ENCODE measurements at regions not wholly inside any gene's neighbourhood (a gene's known extent, or its start where the extent isn't known, plus 50 kb on each side); places are given as distances from the start of the nearest gene placed in this dataset.

DNA sequence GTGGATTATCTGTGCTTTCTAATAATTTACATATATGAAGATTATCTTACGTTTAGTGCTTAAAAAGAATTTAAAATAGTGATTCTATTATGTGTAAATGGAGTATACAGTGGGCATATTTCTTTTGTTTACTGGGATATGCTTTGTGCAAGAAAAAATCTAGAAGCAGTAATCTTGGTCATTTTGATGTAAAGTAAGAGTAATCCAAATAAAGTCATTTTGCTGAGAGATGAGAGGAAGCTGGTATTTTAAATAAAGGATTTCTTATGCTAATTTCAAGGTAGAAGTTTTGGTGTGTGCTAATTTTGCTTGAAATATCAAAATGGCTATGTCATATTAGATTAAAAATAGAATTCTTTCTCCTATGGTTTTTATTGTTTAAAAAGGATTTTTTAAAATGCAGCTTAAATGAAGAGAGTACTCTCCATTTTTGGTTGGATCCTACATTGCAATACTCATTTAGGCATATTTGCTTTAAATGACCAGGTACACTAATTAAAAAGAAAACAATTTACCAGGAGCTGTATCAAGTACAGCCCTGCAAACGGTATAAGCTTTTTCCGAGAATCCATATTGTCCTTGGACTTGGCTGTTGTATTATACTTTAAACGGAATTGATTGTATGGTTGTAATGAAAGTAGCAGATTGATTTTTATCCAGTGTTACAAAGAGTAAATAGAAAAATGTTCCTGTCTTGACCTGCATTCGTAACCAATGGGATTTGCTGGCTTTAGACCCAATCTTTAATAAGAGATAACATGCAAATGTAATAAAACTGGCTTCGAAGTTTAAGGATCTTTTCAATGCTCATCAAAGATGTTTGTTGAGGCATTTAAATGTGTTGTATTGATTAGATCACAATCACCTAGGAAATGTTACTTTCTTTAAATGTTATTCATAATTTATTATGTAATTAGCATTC lies 574.7 kb downstream of the USP25 start:
- DNase-seq (ENCODE audit: low read depth in 2 of 2) = no peak

DNA sequence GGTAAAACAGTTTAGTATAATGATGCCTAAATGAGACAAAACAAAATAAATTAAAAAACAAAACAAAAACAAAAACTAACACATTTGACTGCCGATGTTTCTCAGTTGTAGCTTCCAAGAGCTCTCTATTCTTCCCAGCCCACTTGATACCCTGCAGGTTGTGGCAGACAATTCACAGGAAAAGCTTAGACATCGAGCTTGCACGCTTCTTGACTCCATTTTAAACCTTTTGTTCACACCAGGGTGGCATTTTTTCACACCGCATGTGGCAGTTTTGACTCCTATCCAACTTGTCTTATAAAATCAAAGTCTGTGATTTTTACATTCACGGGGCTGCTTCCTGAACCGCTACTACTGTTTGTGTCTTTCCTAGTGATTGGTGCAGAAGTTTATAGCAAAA lies 575.9 kb downstream of the USP25 start:
- no peak for DNase-seq (ENCODE audit: low read depth in 2 of 2)

DNA sequence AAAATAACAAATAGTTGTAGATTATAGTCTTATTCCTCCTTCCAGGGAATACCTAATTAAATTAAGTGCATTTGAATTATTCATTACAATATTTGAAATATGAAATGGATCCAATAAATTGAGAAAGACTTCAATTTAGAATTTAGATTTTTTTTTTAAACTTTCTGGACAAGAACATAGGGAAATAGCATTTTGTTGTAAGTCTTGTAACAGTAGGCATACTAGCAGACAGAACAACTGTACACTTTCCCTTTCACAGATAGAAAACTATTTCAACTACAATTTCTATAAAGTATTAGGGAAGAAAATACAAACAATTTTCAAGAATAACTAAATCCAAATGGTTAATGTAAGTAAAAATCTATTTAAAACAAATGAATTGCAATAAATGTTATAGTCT lies 577.5 kb downstream of the USP25 start:
- no peak for DNase-seq (ENCODE audit: low read depth in 2 of 2)

DNA sequence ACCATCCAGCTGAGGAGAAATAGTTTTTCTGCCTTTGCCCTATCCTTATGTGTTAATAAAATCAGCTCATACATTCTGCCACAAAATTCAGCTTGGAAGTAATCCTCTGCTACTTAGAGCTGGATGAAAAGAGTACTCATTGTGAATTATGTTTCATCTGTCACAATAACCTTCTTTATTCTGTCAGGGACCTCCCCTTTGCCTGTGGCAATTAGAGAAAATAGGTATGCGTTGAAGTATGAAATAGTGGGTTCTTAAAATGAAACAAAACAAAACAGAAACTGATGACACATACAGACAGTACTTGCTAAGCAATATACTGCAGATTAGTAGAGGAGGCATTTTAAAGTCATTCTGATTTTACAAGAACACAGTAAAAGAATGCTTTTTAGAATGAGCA lies 578.5 kb downstream of the USP25 start:
- DNase-seq (ENCODE audit: low read depth in 2 of 2) = no peak

DNA sequence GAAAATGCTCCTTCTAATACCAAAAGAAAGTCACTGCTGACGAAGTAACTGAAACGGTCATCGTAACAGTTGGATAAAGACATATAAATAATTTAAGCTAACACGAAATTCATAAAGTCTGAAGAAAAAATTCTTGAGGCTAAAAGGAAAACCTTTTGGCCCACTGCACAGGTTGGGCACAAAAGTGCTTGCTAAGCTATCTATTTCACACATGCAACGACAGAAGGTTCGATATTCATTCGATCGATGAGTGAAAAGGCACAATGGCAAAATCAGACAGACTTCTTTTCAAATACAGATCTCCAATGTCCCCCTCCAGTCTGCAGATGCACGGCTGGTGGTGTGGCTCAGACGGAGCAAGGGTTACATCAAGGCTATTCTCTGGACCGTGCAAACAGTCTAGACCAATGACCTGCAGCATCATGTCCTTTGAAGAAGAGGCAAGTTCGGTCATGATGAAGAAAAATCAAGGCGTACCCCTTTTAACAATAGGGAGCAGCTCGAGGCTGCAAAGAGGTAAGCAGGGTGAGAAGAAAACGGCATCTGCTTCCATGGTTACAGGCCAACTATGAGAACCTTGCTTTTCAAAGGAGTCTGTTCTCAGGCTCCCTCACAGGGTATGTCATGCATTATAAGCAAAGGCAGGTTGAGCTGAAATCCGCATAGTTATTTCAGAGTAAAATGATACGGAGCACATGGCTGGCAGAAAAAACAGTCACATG lies 579.6 kb downstream of the USP25 start:
- DNase-seq (ENCODE audit: low read depth in 2 of 2) = no peak

DNA sequence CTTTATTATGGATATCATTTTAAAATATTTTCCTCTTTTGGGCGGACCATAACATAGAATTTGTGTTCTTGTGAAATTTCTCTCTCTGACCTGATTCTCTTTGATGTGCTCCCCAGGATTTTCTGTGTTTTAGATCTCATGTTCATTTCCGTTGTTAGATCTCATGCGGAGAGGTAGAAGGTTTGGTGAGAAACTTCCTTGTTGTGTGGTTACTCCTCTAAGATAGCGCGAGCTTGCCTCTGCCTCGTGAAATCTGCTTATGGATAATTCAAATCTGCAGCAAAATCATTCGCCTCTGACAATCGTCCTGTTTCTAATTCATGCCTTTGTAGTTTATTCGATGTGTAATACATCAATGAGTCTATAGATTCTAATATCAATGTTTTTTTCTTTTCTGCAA lies 580.4 kb downstream of the USP25 start:
- DNase-seq (ENCODE audit: low read depth in 2 of 2) = no peak

DNA sequence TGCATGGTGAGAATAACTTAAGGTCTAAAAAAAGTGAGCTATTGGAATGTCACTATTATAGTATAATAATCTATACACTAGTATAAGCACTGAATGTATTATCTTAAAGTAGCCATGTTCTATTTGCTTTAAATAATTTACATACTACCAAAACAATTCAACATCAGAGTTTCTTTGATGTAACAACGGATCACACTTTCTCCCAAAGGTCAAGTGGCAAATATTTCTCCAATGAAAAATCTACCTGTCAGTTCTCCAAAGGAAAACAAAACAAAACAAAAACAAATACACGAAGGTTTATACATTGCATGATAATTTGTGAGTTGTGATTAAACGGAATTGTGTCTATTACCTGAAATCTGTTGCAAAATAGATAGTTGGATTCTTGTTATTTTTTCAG lies 581.4 kb downstream of the USP25 start:
- no peak for DNase-seq (ENCODE audit: low read depth in 2 of 2)

DNA sequence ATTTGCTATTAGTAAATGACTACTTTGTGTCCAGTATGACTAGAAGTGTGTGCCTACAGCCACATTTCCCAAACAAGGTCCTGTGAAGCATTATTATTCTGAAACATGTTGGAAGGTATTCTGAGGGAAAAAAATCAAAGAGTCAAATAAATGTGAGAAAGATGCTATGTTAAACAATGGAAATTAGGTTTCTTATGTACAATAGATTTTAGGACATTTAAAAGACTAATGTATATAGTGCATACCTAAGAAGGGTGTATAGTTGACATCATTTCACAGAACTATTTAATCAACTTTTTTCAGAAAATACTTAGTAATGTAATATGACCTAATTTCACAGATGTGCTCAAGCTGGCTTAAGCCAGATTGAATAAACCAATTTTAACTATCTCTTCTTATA lies 582.5 kb downstream of the USP25 start:
- no peak for DNase-seq (ENCODE audit: low read depth in 2 of 2)

DNA sequence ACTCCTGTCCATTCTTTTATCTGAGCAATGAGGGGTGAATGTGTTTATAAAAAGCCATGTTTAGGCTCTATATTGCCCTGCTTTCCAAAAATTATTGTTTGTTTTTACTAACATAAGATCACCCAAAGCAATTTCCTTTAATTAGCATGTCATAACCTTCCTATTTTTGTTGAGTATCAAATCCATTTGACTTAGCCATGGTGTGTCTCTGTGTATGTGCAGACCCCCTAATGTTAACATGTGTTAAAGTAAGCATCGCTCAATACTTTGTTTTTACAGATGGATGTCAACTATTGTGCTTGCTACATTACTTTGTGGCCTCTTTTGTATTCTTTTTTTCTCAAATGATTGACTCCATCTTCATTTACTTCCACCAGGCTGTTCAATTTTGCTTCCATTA lies 585.4 kb downstream of the USP25 start:
- no peak for DNase-seq (ENCODE audit: low read depth in 2 of 2)

DNA sequence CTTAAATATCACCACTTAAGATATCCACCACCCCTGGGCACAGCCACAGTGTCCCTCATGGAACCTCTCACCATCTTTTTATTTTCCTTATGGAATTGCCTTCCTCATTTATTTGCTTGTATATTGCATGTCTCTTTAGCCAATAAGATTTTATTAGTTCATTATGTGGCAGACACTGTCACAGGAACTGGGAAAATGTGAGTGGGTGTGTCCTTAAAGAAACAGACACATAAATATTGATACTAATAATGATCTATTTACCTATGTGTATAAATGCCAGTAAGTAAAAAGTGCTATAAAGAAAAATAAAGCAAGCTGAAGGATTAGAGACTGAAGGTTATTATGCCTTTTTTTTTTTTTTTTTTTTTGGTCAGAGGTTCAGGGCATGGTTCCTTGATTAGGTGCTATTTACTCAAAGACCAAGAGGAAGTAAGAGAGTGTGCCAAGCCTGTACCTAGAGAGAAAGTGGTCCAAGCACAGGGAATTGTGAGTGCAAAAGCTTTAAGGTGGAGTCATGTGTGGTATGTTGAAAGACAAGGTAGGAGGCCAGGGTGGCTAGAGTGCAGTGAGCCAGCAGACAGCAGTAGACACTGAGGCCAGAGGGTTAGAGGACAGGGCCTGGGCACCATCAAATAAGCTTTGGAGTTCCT lies 589.0 kb downstream of the USP25 start:
- no peak for DNase-seq (ENCODE audit: low read depth in 2 of 2)

DNA sequence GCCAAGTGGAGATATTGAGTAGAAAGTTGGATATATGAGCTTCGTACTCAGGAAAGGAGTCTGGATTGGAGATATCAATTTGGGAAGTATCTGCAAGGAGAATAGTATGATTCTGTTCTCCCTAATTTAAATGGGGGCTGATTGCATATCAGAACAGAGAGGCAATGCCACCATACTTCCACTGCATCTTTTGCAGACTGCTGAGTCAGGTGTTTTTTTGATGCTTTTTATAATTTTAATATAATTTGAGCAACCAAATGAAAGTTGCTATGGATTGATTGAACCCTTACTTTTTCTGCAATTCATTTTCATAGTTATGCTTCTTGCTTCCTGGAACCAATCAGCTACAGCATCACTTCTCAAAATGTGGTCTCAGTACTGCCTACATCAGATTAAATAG lies 590.3 kb downstream of the USP25 start:
- no peak for DNase-seq (ENCODE audit: low read depth in 2 of 2)

DNA sequence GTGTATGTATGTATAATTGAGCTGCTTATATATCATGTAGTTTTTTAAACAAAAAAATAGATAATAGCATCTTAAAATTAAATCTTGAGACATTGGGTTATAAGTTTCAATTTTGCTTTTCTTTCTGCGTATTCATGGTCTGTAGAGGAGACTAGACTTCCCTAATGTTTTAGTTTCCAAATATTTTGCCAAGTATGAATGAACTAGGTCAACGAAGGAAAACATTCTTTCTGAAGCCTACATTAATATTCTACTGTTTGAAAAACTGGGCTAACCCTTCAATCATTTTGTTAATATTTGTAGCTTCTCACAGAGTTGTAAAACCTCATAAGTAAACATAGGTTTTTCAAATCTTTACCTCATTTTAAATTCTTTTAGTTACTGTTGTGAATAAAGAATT lies 592.7 kb downstream of the USP25 start:
- no peak for DNase-seq (ENCODE audit: low read depth in 2 of 2)

DNA sequence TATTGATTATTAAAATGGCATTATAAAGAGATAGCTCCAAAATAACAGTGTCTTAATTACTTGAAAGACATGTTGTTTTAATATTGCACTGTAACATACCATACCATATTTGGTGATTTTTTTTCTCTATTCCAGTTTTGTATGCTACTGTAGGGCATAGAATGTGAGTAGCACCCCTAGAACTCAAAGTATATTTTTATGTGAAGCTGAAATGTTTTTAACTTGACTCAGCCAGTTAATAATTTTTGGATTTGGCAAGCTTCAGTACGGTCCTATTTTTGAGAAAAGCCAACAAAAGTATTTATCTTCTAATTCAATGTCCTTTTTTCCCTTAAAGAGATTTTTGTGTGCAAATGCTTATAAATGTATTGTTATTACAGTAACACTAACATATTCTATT lies 593.8 kb downstream of the USP25 start:
- no peak for DNase-seq (ENCODE audit: low read depth in 2 of 2)

DNA sequence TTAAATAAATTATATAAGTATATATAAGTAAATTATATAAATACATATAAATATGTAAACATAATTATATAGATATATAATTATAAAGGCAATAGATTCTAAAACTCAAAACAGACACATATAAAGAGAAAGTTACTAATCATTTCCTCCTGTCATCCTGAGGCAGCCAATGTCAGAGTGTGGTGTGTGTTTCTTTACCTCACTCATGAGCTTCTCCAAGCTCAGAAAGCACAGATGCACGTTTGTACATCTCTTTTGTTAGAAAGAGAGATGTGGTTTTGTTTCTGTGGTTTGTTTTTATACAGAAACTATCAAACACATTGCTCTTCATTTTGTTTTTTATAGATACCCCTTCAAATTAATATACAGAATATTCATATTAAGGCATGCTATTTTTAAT lies 594.8 kb downstream of the USP25 start:
- DNase-seq (ENCODE audit: low read depth in 2 of 2) = no peak

DNA sequence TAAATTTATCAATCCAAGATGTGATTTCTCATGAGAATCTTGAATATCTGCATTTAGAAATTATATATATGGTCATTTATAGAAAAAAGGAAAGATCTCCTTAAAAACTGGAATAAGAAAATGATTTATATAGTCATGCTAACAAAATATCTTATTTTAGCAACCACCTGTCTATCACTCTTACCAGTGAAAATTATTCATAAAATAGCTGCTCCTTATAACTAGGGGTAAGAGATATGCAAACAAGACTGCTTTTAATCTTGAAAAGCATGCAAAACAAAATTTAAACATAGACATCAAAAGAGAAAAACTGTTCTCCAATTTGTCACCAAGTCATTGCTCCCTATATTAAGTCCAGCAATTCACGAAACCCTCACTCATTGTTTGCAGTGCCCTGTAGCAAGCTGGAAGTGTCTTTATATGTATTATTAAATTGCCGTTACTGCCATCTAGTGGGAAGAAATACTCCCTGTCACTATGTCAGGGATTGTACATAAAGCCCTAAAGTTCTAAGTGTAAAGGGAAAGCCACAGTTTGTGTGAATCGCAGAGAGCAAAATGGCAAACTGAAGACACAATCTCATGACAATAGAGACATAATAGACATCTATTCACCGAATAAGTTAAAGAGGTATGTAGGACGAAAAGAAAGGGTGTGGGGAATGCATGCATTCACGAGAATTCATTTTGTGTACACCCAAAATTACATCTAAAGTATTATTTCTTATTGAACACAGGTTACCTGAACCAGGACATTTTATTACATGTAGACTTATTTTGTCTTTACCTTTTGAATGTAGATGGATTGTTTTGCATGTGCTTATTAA lies 600.5 kb downstream of the USP25 start:
- no peak for DNase-seq (ENCODE audit: low read depth in 2 of 2)

DNA sequence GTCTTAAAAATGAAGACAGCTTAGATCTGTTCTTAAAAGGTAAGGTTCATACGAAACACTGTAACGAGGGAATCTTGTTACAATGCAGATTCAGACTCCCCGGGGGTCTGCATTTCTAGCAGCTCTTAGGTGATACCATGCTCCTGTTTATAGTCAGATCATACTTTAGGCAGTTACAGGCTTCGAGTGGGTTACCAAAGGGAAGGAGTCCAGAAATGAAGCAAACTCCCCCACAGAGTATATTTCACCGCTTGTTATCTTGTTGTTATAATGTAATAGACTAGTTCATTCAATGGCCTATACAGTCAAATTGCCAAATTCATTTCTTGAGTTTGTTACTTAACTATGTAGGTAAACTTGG lies 601.1 kb downstream of the USP25 start:
- no peak for DNase-seq (ENCODE audit: low read depth in 2 of 2)

DNA sequence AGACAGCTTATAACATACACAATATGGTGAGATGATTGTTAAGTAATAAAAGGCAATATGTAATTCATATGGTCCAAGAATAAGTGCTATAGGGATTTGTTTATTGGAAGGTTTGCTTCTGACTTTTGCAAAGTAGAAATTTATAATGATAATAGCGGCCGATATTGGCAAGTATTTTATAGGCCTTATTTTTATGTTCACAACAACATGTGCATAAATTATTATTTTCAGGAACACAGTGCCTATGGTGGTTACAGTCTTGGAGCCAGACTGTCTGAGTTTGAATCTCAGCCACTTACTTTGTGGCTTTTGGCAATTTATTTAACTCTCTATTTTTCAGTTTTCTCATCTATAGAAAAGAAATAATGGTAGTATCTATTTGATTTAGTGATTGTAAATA lies 607.5 kb downstream of the USP25 start:
- DNase-seq (ENCODE audit: low read depth in 2 of 2) = no peak

DNA sequence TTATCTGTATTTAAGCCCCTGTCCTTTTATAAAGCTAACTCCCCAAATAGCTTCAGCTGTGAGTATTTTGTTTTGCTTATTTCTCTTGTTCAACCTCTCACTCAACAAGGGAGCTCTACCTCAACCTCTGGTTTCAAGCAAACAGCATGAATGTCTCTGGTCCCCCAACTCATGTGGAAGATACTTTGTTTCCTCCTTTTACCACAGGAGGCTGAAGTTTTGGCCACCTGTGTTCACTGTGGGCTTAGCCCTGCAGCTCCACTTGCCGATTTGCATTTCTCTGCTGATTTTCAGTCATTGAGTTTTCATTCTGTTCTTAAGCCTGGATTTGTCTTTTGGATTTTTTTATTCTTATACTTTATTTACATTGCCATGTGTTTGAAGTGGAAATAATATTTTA lies 613.1 kb downstream of the USP25 start:
- no peak for DNase-seq (ENCODE audit: low read depth in 2 of 2)

DNA sequence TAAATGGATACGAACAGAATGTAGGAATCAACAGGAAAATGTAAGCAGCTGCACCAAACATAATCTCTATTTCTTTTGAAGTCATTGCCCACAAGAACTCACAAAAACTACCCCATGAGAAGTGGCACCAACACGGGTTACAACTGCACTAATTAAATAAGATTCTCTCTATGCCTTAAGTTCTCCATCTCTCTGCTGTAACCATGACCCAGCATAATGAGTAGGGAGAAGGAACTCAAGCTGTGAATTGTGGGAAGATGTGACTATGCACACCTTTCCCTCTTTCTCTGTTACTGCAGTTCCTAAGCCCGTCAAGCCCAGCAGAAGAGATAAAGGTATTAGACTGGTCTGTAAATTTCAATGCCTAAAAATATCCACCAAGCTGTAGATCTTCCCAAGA lies 614.0 kb downstream of the USP25 start:
- no peak for DNase-seq (ENCODE audit: low read depth in 2 of 2)

DNA sequence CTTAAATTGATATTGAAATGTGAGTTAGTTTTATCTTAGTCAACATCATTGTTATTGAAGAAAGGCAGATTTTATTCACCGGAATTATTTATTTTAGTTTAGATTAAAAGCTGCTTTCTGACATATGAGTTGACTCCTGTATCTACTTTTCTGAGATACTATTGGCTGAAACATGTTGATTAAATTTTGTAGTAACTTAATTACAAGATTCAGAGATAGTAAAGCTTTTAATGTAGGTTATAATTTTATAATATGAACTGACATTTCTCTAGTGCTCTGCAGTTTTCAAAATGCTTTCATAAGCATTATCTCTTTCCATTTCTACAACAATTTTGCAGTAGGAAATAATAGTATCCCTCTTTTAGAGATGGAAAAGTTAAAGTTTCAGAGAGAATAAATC lies 616.0 kb downstream of the USP25 start:
- no peak for DNase-seq (ENCODE audit: low read depth in 2 of 2)

DNA sequence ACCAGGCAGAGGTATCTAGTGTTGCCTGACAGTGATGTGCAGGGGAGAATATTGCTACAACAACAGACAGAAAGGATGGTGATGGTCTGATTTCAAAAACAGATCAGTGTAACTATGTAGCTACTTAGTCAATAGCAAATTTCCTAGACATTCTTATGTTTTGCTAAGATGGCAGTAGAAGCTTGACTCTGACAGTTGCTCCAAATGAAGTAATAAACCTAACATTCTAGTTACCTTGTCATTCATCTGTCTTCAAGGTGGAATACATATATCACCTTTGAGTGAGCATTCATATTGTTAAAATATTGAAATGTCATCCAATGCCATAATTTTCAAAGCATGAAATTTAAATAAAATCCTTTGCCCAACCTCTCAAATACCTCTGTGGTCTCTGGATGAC lies 617.4 kb downstream of the USP25 start:
- no peak for DNase-seq (ENCODE audit: low read depth in 2 of 2)

DNA sequence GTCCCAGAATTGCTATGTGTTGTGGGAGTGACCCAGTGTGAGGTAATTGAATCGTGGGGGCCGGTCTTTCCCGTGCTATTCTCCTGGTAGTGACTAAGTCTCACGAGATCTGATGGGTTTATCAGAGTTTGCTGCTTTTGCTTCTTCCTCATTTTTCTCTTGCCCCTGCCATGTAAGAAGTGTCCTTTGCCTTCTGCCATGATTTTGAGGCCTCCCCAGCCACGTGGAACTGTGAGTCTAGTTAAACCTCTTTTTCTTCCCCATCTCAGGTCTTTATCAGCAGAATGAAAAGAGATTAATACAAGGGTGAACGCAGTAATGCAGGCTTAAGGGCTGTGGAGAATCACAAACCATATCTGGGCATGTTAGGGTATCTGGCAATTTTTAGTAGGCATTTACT lies 624.0 kb downstream of the USP25 start:
- DNase-seq (ENCODE audit: low read depth in 2 of 2) = no peak
